ENCODE measurements at regions not wholly inside any gene's neighbourhood (a gene's known extent, or its start where the extent isn't known, plus 50 kb on each side); places are given as distances from the start of the nearest gene placed in this dataset.

DNA sequence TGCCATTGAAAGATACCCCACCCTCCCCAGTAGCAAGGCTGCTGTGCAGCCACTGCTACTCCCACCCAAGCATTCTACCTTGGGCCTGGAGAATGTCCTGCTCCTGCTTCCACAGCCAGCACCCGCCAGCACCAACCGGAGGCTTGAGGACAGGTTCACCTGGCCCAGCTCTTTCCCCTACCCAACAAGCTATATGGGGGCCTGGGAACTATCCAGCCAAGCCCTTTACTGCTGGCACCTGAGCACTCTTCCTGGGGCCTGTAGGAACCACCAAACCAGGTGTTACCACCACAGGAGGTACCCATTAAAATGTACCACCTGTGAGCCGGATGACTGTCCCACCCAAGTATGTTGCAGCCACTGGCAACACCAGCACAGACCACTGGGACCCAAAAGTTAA is 86.1 kb upstream of the GHR start:
- in situ Hi-C loops (cut with HindIII; ENCODE audit: low sequenced_read_pairs), result no loop called here

DNA sequence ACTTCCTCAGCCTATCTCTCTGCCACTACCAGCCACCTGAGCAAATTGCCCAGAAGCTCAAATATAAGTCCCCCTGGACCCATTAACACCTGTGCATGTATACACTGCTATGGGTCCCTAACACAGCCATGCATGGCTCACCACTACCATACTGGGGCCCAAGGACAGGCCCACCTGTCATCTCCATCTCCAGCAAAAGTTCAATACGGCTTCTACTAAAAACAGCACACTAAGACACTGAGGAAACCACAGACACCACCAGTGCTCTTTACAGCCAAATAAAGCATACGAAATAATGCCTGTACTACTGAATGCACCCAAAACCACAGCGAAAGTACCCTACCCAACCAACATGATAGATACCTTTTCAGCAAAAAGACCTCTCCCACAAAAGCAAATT is 85.6 kb upstream of the GHR start:
- in situ Hi-C loops (cut with HindIII; ENCODE audit: low sequenced_read_pairs), result no loop called here

GRCh38 chr5:42338136-42338535 is 85.1 kb upstream of the GHR start:
- in situ Hi-C loops (cut with HindIII; ENCODE audit: low sequenced_read_pairs), result no loop called here

- in situ Hi-C loops (cut with HindIII; ENCODE audit: low sequenced_read_pairs), result no loop called here
Observed at GRCh38 chr5:42349163-42349562, 74.1 kb upstream of the GHR start.

- in situ Hi-C loops (cut with HindIII; ENCODE audit: low sequenced_read_pairs), result no loop called here
Observed at GRCh38 chr5:42351956-42352355, 71.3 kb upstream of the GHR start.

DNA sequence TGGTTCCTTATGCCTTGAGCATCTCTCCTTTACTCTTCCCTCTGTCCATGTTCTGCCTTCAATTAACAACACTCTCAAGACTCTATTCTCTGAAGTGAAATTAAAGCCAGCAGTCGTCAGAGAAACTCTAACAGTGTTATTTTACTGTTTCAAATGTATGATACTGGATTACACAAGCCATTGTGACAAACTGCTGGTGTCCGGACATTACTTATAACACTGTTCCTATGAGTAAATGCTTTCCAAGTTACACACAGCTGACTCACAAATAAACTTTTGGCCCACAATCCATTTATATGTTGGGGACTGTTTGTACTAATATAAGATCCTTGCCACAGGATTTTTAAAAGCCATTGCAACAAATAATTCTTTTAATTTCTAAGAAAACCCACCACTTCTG is 63.2 kb upstream of the GHR start:
- in situ Hi-C loops (cut with HindIII; ENCODE audit: low sequenced_read_pairs), result loop anchor here (5.0 kb wide), 1 partner anchor 82 kb away; no protein-coding TSS in a partner anchor

GRCh38 chr5:42360616-42361314 is 62.5 kb upstream of the GHR start:
- in situ Hi-C loops (cut with HindIII; ENCODE audit: low sequenced_read_pairs), result loop anchor here (5.0 kb wide), 1 partner anchor 82 kb away; no protein-coding TSS in a partner anchor

DNA sequence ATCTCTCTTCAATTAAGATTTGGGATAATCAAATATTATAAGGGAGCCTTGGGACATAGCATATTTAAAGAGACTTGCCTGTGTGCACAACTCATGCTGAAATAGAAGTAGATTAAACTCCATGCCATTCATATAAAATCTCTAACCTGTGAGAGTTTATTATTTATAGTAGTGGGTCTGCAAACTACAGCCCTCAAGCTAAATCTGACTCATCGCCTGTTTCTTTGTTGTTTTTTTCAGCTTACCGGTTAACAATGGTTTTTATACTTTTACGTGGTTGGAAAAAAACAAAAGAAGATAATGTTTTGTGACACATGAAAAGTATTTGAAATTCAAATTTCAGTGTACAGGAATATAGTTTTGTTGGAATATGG is 61.9 kb upstream of the GHR start:
- in situ Hi-C loops (cut with HindIII; ENCODE audit: low sequenced_read_pairs), result loop anchor here (5.0 kb wide), 1 partner anchor 81 kb away; no protein-coding TSS in a partner anchor

DNA sequence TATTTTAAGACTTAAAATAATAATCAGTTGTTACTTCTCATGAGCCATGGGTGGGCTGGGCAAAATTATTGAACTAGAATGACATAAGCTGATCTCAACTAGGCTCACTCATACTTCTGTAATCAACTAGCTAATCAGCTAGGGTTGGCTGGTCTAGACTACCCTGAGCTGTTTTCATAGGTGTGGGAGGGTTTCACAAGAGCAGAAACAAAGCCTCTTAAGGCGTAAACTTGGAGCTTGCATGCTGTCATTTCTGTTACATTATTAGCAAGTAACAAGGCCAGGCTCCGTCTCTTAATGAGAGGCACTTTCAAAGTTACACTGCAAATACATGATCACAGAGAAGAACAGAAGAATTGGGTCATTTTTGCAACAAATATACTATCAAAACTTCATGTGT is 57.2 kb upstream of the GHR start:
- in situ Hi-C loops (cut with HindIII; ENCODE audit: low sequenced_read_pairs), result no loop called here
